SW480 (cell line): ENCODE measurements at regions not wholly inside any gene's neighbourhood (a gene's known extent, or its start where the extent isn't known, plus 50 kb on each side); places are given as distances from the start of the nearest gene placed in this dataset.

Source experiments
- DNase-seq: peaks from one replicate; pipeline ENCODE4 v3.0.0-alpha.2; 2016; ENCODE audit warnings: low spot score

DNA sequence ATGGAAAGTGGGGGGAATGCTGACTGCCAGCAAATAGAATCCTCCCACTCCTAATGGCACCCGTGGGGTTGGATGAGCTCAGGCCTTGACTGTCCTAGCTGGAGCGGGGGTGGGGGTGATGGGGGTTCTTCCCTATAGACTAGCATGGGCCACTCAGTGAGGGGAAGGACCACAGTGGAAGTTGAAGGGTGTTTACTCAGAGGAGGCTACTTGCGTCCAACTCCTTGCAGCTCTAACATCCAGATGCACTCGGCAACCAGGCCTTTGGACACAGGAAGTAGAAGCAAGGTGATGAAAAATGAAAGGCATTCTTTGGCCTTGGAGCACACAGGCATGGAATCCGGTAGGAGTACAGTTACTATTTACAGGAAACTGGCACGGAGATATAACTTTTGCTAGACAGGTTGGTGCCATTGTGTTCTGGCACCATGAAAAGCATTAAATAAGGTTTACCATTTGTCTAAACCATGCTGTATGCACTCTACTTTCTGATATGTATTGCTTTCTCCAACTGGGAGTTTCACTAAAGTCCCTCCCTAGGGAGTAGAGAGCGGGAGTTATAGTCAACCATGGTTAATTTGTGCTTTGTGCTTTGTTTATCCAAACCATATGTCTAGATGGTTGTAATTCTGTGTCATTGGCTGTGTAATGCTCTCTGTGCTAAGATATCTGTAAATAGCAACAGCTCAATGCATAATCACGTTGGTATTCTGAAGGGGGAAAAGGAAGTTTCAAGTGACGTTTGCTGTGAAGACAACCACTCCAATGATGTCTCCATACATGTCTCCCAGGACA is 125.3 kb downstream of the TSHZ3 start:
- DNase-seq, result no peak

GRCh38 chr19:31220540-31220939 is 128.7 kb downstream of the TSHZ3 start:
- DNase-seq, result no peak

DNA sequence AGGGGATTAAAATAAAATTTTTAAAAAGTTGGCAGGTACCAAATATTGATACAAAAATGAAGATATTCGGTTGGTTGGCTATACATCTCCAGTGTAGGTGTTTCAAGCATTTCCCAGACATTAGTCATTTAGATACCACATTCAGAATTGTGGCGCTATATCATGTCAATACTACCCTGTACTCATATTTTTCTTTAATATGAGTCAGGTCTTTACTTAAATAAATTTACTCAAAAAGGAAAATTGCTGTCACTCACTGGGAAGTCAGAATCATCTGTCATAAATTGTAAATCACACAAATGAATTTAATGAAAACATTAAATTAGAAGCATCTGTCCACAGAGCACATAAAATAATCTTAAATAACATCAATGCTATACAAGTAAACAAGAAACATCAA is 134.2 kb downstream of the TSHZ3 start:
- DNase-seq, result no peak

GRCh38 chr19:31214086-31214485 is 135.2 kb downstream of the TSHZ3 start:
- DNase-seq, result peak; percentile 97

DNA sequence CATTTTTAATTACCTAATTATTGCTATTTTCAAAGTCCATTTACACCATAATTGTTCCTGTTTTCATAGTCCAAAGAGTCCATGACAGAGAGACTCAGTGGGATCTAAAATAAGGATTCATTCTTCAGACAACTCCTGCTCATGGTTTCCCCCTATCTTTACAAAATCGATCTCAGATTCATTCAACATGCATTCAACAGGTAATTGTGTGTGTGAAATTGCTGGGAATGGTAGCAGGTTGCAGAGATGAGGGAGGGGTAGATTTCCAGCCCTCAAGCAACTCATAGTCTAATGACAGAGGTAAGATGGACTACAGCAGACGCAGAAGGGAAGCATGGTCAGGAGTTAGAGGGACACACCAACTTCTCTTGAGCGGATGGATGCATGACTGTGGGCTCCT is 138.1 kb downstream of the TSHZ3 start:
- DNase-seq, result no peak

DNA sequence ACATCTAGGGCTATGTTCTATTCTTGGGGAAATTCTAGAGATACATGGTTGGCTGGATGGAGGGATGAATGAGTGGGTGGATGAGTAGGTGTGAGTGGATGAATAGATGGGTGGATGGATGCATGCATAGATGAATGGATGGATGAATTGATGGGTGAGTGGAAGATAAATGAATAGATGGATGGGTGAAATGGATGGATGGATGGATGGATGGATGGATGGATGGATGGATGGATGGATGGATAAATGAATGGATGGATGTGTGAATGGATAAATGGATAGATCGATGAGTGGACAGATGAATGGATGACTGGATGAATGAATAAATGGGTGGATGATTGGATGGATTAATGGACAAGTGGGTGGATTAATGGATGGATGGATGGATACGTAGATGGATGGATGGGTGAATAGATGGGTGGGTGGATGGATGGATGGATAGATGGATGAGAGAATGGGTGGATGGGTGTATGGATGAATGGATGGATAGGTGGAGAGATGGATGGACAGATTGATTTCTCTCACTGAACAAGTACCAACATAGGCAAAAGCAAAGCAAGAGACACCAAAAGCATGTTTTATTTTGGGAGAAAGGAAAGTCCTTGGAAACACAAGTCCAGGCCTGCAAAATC is 143.2 kb downstream of the TSHZ3 start:
- no peak for DNase-seq

GRCh38 chr19:31204115-31204514 is 145.1 kb downstream of the TSHZ3 start:
- DNase-seq, result no peak

DNA sequence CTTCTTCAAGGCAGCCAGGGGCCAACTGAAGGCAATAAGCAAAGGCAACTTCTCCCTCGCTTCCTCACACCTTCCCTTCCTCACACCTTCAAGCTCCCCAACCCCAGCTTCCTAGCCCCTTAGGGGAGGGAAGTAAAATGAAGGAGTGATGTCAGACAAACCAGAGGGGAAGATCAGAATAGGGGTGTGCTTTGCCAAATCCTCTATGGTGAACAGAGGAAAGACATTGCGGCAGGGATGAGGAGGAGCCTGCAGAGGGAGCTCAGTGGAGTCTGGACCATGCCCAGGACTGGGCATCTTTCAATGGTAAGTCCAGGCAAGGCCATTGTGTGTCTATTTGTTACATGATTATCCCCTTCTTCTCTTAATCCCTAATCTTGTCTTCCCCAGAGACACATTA is 164.0 kb downstream of the TSHZ3 start:
- DNase-seq, result no peak

DNA sequence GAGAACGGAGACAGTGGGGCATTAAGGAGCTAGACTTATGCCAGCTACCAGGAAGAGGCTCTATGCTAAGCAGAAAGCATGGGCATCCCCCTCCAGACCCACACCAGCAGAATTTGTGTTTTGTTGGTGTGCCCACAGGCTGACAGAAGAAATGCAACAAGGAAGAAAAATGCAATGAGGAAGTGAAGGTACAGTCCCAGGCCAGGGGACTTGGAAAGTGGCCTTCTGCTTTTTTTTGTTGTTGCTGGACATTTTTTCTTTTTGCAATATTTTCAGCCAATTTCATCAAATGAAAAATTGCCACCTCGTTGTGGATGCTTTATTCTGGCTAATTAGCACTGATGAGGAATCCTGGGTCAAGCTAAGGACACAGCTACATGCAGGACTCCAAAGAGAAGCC is 167.7 kb downstream of the TSHZ3 start:
- no peak for DNase-seq

- no peak for DNase-seq
These were observed 168.3 kb downstream of the TSHZ3 start for GRCh38 chr19:31180907-31181306.

DNA sequence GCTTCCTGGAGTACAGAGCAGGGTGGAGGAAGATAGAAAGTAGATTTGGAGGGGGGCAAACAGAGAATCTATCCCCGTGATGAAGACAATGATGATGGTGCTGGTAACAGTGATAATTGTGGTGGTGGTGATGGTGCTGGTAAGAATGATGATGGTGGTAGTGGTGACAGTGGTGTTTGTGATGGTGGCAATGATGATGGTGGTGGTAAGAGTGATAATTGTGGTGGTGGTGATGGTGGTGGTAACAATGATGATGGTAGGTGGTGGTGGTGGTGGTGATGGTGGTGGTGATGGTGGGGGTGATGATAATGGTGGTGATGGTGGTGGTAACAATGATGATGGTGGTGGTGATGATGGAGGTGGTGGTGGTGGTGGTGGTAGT is 169.8 kb downstream of the TSHZ3 start:
- no peak for DNase-seq

DNA sequence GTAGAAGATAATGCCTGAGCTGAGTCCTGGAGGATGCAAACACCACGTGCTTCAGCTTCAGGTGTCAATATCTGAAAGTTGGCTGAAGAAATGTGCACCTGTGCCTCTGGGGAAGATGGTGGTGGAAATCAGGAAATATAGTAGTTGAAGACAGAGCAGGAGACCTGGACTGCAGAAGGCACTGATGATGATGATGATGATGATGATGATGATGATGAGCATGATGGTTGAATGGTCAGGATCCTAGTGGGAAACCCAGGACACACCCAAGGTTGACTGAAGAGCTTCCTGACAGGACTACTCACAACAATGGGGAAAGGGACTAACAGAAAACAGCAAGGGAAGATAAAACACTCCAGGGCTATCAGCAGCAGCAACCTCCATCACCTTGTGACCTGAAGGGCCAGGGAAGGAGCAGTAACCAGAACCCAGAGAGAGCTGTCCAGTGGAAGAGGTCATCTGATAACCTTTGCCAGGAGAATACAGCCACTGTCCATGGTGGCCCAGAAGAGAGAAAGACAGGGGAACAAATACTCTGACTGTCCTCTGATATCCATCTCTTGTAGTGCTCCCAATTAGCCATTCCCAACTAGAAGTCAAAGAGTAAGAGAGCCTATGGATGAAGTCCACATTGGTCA is 170.3 kb downstream of the TSHZ3 start:
- DNase-seq, result no peak

- no peak for DNase-seq
These were observed 172.0 kb downstream of the TSHZ3 start for GRCh38 chr19:31177246-31177645.

DNA sequence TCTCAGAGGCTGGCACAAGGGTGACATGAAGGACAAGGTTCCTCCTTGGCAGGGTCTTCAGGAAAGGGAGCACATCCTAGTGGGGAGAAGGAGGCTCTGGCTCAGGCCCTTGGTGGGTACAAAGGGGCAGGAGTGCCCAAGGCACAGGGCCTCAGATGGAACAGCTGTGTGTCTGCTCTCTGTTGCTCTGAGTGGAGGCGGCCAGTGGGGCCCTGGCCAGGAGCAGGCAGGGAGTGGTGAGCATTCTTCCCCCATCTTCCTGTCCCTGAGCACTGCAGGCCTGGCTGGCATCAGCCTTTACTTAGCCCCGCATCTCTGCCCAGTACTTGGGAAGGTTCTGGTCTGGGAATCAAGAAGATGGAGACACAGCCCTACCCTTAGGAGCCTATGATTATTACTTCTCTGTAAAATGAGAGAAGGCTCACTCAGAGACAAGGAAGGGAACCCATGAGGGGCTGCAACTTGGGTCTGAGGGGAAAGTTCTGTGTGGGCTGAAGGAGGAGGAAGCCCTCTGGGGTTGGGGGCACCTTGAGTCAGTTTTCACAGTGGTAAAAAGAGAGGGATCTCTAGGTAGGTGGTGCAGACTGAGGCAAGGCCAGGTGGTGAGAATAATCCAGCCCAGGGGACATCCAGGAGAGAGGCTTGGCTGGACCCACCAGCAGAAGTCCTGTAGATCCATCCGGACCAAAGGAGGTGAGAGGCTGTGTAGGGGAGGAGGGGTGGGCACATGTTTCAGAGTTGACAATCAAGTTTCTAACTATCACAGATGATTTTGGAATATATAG is 173.5 kb downstream of the TSHZ3 start:
- DNase-seq, result no peak

GRCh38 chr19:31174948-31175347 is 174.3 kb downstream of the TSHZ3 start:
- DNase-seq, result no peak

GRCh38 chr19:31173991-31174390 is 175.2 kb downstream of the TSHZ3 start:
- DNase-seq, result no peak

DNA sequence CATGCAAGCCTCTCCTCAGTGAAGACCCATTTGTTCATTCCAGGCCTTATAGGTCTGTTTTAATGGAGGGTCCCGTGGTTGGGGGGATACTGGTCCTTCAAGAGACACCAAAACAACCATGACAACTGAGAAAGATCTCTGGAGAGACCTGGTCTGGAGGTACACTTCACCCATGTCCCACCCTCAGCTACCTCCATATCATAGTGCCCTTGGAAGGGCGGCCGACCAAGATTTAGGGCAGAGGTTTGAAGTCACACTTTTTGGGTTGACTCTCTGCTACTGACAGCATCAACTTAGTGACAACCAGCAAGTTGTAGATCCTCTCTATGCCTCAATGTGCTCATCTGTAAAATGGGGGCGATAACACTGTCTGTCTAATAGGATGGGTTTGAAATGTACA is 177.3 kb downstream of the TSHZ3 start:
- no peak for DNase-seq

GRCh38 chr19:31170046-31170445 is 179.2 kb downstream of the TSHZ3 start:
- DNase-seq, result no peak

DNA sequence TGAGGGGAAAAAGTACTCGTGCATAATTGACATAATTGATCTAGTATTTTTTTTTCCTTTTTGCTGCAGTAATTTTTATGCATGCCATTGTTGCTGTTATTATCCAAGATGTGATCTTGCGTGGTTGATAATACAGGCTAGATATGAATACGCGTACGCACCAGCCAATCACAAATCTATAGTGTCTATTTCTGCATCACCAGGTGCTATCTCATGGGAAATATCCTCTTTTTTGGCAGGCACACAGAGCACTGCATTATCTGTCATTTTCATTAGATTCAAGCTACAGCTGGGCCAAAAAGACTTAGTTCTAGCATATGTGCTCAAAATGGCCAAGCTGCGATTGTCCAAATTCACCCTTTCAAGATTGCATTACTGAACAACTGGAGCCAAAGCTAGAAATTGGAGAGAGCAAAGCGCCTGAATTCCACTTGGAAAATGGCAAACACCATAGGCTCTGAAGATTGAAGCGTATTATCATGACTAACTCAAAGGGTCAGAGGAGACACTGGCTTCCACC is 181.1 kb downstream of the TSHZ3 start:
- DNase-seq, result no peak

DNA sequence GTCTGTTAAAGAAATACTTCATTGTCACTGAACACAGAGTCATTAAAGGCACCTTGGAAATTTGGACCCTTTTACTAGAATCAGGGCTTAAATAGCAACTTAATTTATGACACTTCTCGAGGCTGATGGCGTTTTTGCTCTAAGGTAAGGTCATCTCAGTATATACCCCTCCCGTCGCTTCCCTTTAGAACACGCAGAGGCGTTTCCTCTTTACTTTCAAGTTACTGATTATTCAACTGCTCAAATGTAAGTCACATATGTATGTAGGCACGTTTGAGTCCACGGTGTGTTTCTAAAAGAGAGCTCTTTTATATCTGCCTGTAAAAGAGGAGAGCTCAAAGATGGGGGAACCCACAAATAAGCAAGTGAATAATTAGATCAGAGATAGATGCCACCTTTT is 181.5 kb downstream of the TSHZ3 start:
- no peak for DNase-seq

- no peak for DNase-seq
These were observed 183.0 kb downstream of the TSHZ3 start for GRCh38 chr19:31166206-31166605.

DNA sequence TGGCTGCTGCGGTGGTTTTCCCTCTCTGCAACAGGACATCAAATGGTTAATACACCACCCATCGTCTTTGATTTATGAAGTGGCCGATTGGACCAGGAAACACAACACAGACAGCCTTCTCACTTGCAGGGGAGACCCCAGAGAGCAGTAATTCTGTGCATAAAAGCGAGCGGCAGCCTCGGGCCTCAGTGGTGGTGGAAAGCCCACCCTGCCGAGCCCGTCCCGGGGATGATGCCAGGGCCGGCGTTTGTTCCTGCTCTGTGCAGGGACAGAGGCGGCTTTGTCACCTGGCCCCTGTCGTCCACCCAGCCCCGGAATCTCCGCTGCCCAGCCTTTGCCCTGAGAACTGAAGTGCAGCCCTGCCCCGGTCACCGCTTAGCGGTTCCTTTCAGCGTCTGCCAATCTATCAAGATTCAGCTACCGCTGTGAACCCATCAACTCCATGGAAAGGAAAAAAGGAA is 184.4 kb downstream of the TSHZ3 start:
- DNase-seq, result no peak
